ENCODE measurements at regions not wholly inside any gene's neighbourhood (a gene's known extent, or its start where the extent isn't known, plus 50 kb on each side); places are given as distances from the start of the nearest gene placed in this dataset.

- H3K27ac ChIP-seq (ENCODE audit: low read length) = no peak overlapping the region
- no peaks in the 10 kb centered on the region for H3K27me3 ChIP-seq (ENCODE audit: low read depth, low read length)
Measured at GRCh38 chr10:110399965-110400933, 95.5 kb upstream of the SMNDC1 start.

GRCh38 chr10:110401401-110402076, 96.2 kb upstream of the DUSP5 start:
- Histone ChIP-seq H3K4me1 (ENCODE audit: control insufficient read depth in 1 of 2, insufficient read depth in 2 of 2, low read length in 2 of 2) (peaks cover 0 to 3% of the 10 kb centered on the region in 2 donors), H3K27me3 (ENCODE audit: low read depth, low read length) (no peaks in the 10 kb centered on the region)

More at GRCh38 chr10:110399965-110400933, 95.5 kb upstream of the SMNDC1 start:
- Histone ChIP-seq H3K4me3 (ENCODE audit: low read depth in 1 of 2, low read length in 2 of 2) (no peak overlapping the region), H3K36me3 (ENCODE audit: control insufficient read depth in 1 of 2, insufficient read depth in 2 of 2, low read length in 2 of 2) (no peaks in the 10 kb centered on the region), H3K9me3 (ENCODE audit: control insufficient read depth in 1 of 2, low read length in 2 of 2) (no peaks in the 10 kb centered on the region), H3K4me1 (ENCODE audit: control insufficient read depth in 1 of 2, insufficient read depth in 2 of 2, low read length in 2 of 2) (peaks cover 3 to 4% of the 10 kb centered on the region in 2 donors)

GRCh38 chr10:110402077-110402416, 95.7 kb upstream of the DUSP5 start:
- Histone ChIP-seq H3K36me3 (ENCODE audit: control insufficient read depth in 1 of 2, insufficient read depth in 2 of 2, low read length in 2 of 2) (no peaks in the 10 kb centered on the region), H3K27ac (ENCODE audit: low read length) (no peak overlapping the region), H3K4me1 (ENCODE audit: control insufficient read depth in 1 of 2, insufficient read depth in 2 of 2, low read length in 2 of 2) (peaks cover 0 to 3% of the 10 kb centered on the region in 2 donors), H3K4me3 (ENCODE audit: low read depth in 1 of 2, low read length in 2 of 2) (no peak overlapping the region), H3K27me3 (ENCODE audit: low read depth, low read length) (no peaks in the 10 kb centered on the region), H3K9me3 (ENCODE audit: control insufficient read depth in 1 of 2, low read length in 2 of 2) (no peaks in the 10 kb centered on the region)

More at GRCh38 chr10:110401401-110402076, 96.2 kb upstream of the DUSP5 start:
- H3K9me3 ChIP-seq (ENCODE audit: control insufficient read depth in 1 of 2, low read length in 2 of 2) = no peaks in the 10 kb centered on the region
- no peak overlapping the region for H3K4me3 ChIP-seq (ENCODE audit: low read depth in 1 of 2, low read length in 2 of 2)
- no peak overlapping the region for H3K27ac ChIP-seq (ENCODE audit: low read length)
- H3K36me3 ChIP-seq (ENCODE audit: control insufficient read depth in 1 of 2, insufficient read depth in 2 of 2, low read length in 2 of 2) = no peaks in the 10 kb centered on the region

- no peaks in the 10 kb centered on the region for H3K27me3 ChIP-seq (ENCODE audit: low read depth, low read length)
- H3K27ac ChIP-seq (ENCODE audit: low read length) = no peak overlapping the region
- H3K4me1 ChIP-seq (ENCODE audit: control insufficient read depth in 1 of 2, insufficient read depth in 2 of 2, low read length in 2 of 2) = peaks cover 0 to 5% of the 10 kb centered on the region in 2 donors
- H3K9me3 ChIP-seq (ENCODE audit: control insufficient read depth in 1 of 2, low read length in 2 of 2) = no peaks in the 10 kb centered on the region
- no peaks in the 10 kb centered on the region for H3K36me3 ChIP-seq (ENCODE audit: control insufficient read depth in 1 of 2, insufficient read depth in 2 of 2, low read length in 2 of 2)
- H3K4me3 ChIP-seq (ENCODE audit: low read depth in 1 of 2, low read length in 2 of 2) = no peak overlapping the region
Measured at GRCh38 chr10:110403593-110403992, 94.1 kb upstream of the DUSP5 start.

GRCh38 chr10:110404413-110404812, 93.3 kb upstream of the DUSP5 start:
- no peak overlapping the region for H3K27ac ChIP-seq (ENCODE audit: low read length)

GRCh38 chr10:110404825-110405224, 92.9 kb upstream of the DUSP5 start:
- no peak overlapping the region for H3K27ac ChIP-seq (ENCODE audit: low read length)

More at GRCh38 chr10:110404413-110404812, 93.3 kb upstream of the DUSP5 start:
- H3K4me1 ChIP-seq (ENCODE audit: control insufficient read depth in 1 of 2, insufficient read depth in 2 of 2, low read length in 2 of 2) = peaks cover 0 to 5% of the 10 kb centered on the region in 2 donors
- H3K4me3 ChIP-seq (ENCODE audit: low read depth in 1 of 2, low read length in 2 of 2) = no peak overlapping the region
- no peaks in the 10 kb centered on the region for H3K27me3 ChIP-seq (ENCODE audit: low read depth, low read length)
- no peaks in the 10 kb centered on the region for H3K9me3 ChIP-seq (ENCODE audit: control insufficient read depth in 1 of 2, low read length in 2 of 2)
- H3K36me3 ChIP-seq (ENCODE audit: control insufficient read depth in 1 of 2, insufficient read depth in 2 of 2, low read length in 2 of 2) = no peaks in the 10 kb centered on the region

GRCh38 chr10:110405380-110405779, 92.3 kb upstream of the DUSP5 start:
- no peaks in the 10 kb centered on the region for H3K9me3 ChIP-seq (ENCODE audit: control insufficient read depth in 1 of 2, low read length in 2 of 2)
- no peak overlapping the region for H3K4me3 ChIP-seq (ENCODE audit: low read depth in 1 of 2, low read length in 2 of 2)
- no peaks in the 10 kb centered on the region for H3K36me3 ChIP-seq (ENCODE audit: control insufficient read depth in 1 of 2, insufficient read depth in 2 of 2, low read length in 2 of 2)
- H3K27me3 ChIP-seq (ENCODE audit: low read depth, low read length) = no peaks in the 10 kb centered on the region
- H3K4me1 ChIP-seq (ENCODE audit: control insufficient read depth in 1 of 2, insufficient read depth in 2 of 2, low read length in 2 of 2) = peaks cover 0 to 5% of the 10 kb centered on the region in 2 donors
- no peak overlapping the region for H3K27ac ChIP-seq (ENCODE audit: low read length)

More at GRCh38 chr10:110404825-110405224, 92.9 kb upstream of the DUSP5 start:
- Histone ChIP-seq H3K4me1 (ENCODE audit: control insufficient read depth in 1 of 2, insufficient read depth in 2 of 2, low read length in 2 of 2) (peaks cover 0 to 5% of the 10 kb centered on the region in 2 donors), H3K4me3 (ENCODE audit: low read depth in 1 of 2, low read length in 2 of 2) (no peak overlapping the region), H3K9me3 (ENCODE audit: control insufficient read depth in 1 of 2, low read length in 2 of 2) (no peaks in the 10 kb centered on the region), H3K36me3 (ENCODE audit: control insufficient read depth in 1 of 2, insufficient read depth in 2 of 2, low read length in 2 of 2) (no peaks in the 10 kb centered on the region), H3K27me3 (ENCODE audit: low read depth, low read length) (no peaks in the 10 kb centered on the region)

GRCh38 chr10:110407301-110408170, 90.2 kb upstream of the DUSP5 start:
- H3K27ac ChIP-seq (ENCODE audit: low read length) = no peak overlapping the region
- H3K4me1 ChIP-seq (ENCODE audit: control insufficient read depth in 1 of 2, insufficient read depth in 2 of 2, low read length in 2 of 2) = peaks cover 0 to 15% of the 10 kb centered on the region in 2 donors
- H3K27me3 ChIP-seq (ENCODE audit: low read depth, low read length) = no peaks in the 10 kb centered on the region
- H3K4me3 ChIP-seq (ENCODE audit: low read depth in 1 of 2, low read length in 2 of 2) = no peak overlapping the region
- H3K9me3 ChIP-seq (ENCODE audit: control insufficient read depth in 1 of 2, low read length in 2 of 2) = no peaks in the 10 kb centered on the region
- H3K36me3 ChIP-seq (ENCODE audit: control insufficient read depth in 1 of 2, insufficient read depth in 2 of 2, low read length in 2 of 2) = no peaks in the 10 kb centered on the region

GRCh38 chr10:110408203-110408871, 89.4 kb upstream of the DUSP5 start:
- Histone ChIP-seq H3K27me3 (ENCODE audit: low read depth, low read length) (no peaks in the 10 kb centered on the region), H3K27ac (ENCODE audit: low read length) (no peak overlapping the region), H3K9me3 (ENCODE audit: control insufficient read depth in 1 of 2, low read length in 2 of 2) (no peaks in the 10 kb centered on the region), H3K36me3 (ENCODE audit: control insufficient read depth in 1 of 2, insufficient read depth in 2 of 2, low read length in 2 of 2) (no peaks in the 10 kb centered on the region), H3K4me3 (ENCODE audit: low read depth in 1 of 2, low read length in 2 of 2) (no peak overlapping the region), H3K4me1 (ENCODE audit: control insufficient read depth in 1 of 2, insufficient read depth in 2 of 2, low read length in 2 of 2) (peaks cover 0 to 15% of the 10 kb centered on the region in 2 donors)

GRCh38 chr10:110408943-110409342, 88.8 kb upstream of the DUSP5 start:
- no peak overlapping the region for H3K27ac ChIP-seq (ENCODE audit: low read length)

More at GRCh38 chr10:110408943-110409342, 88.8 kb upstream of the DUSP5 start:
- Histone ChIP-seq H3K36me3 (ENCODE audit: control insufficient read depth in 1 of 2, insufficient read depth in 2 of 2, low read length in 2 of 2) (no peaks in the 10 kb centered on the region), H3K27me3 (ENCODE audit: low read depth, low read length) (no peaks in the 10 kb centered on the region), H3K4me1 (ENCODE audit: control insufficient read depth in 1 of 2, insufficient read depth in 2 of 2, low read length in 2 of 2) (peaks cover 0 to 15% of the 10 kb centered on the region in 2 donors), H3K9me3 (ENCODE audit: control insufficient read depth in 1 of 2, low read length in 2 of 2) (no peaks in the 10 kb centered on the region), H3K4me3 (ENCODE audit: low read depth in 1 of 2, low read length in 2 of 2) (no peak overlapping the region)

Measured in muscle layer of duodenum (tissue), 2 donors.